NCI-H2029 (cell line): ENCODE measurements at regions not wholly inside any gene's neighbourhood (a gene's known extent, or its start where the extent isn't known, plus 50 kb on each side); places are given as distances from the start of the nearest gene placed in this dataset.
"Not testable (repeated sequence)": the region's sequence is repeated elsewhere in the genome, so short reads cannot be mapped to it uniquely, and the experiment has no call there.

ENCODE experiments used
- DNase-seq: peaks from one replicate; lab custom pipeline; 2025; lab: John Stamatoyannopoulos, UW

- no peak for DNase-seq
These were observed 1615.3 kb downstream of the PCDH18 start for GRCh38 chr4:135917011-135917410.

GRCh38 chr4:135900956-135901355 is 1631.3 kb downstream of the PCDH18 start:
- no peak for DNase-seq

GRCh38 chr4:135864304-135864703 is 1662.7 kb upstream of the PABPC4L start:
- DNase-seq = not testable (repeated sequence)

GRCh38 chr4:135840781-135841180 is 1639.2 kb upstream of the PABPC4L start:
- no peak for DNase-seq

- DNase-seq = no peak
These were observed 1638.1 kb upstream of the PABPC4L start for GRCh38 chr4:135839712-135840111.

- no peak for DNase-seq
These were observed 1637.3 kb upstream of the PABPC4L start for GRCh38 chr4:135838889-135839288.

GRCh38 chr4:135834471-135834870 is 1632.9 kb upstream of the PABPC4L start:
- DNase-seq = no peak

- DNase-seq = no peak
These were observed 1631.9 kb upstream of the PABPC4L start for GRCh38 chr4:135833529-135833928.

- no peak for DNase-seq
These were observed 1623.2 kb upstream of the PABPC4L start for GRCh38 chr4:135824759-135825296.

GRCh38 chr4:135804785-135805184 is 1603.2 kb upstream of the PABPC4L start:
- DNase-seq = no peak

GRCh38 chr4:135777361-135777760 is 1575.8 kb upstream of the PABPC4L start:
- DNase-seq = no peak

- no peak for DNase-seq
These were observed 1574.3 kb upstream of the PABPC4L start for GRCh38 chr4:135775909-135776308.

GRCh38 chr4:135770505-135770904 is 1568.9 kb upstream of the PABPC4L start:
- no peak for DNase-seq

GRCh38 chr4:135744928-135745327 is 1543.3 kb upstream of the PABPC4L start:
- DNase-seq = no peak

- DNase-seq = no peak
These were observed 1540.0 kb upstream of the PABPC4L start for GRCh38 chr4:135741583-135741982.

- no peak for DNase-seq
These were observed 1537.8 kb upstream of the PABPC4L start for GRCh38 chr4:135739354-135739753.

- DNase-seq = no peak
These were observed 1533.9 kb upstream of the PABPC4L start for GRCh38 chr4:135735512-135735911.

GRCh38 chr4:135732448-135732847 is 1530.9 kb upstream of the PABPC4L start:
- DNase-seq = no peak

GRCh38 chr4:135731682-135732081 is 1530.1 kb upstream of the PABPC4L start:
- DNase-seq = no peak

- DNase-seq = no peak
These were observed 1522.8 kb upstream of the PABPC4L start for GRCh38 chr4:135724421-135724820.

- no peak for DNase-seq
These were observed 1516.4 kb upstream of the PABPC4L start for GRCh38 chr4:135718019-135718418.

GRCh38 chr4:135705343-135705742 is 1503.8 kb upstream of the PABPC4L start:
- DNase-seq = no peak

- no peak for DNase-seq
These were observed 1492.5 kb upstream of the PABPC4L start for GRCh38 chr4:135694066-135694465.

- DNase-seq = no peak
These were observed 1482.4 kb upstream of the PABPC4L start for GRCh38 chr4:135684001-135684400.

- no peak for DNase-seq
These were observed 1470.6 kb upstream of the PABPC4L start for GRCh38 chr4:135672202-135672601.
